GM18517 (cell line): ENCODE measurements at regions not wholly inside any gene's neighbourhood (a gene's known extent, or its start where the extent isn't known, plus 50 kb on each side); places are given as distances from the start of the nearest gene placed in this dataset.
A peak's percentile ranks its signal among the peaks of the same experiment; 100 is the strongest.

Experiments
- ATAC-seq: cut with Tn5 transposase; IDR thresholded peaks from one replicate; pipeline ENCODE4 v1.9.1; 2021; ENCODE audit warnings: mild to moderate bottlenecking, moderate library complexity; ENCODE audit not compliant: unreplicated experiment

GRCh38 chr6:164581563-164581962, 727.8 kb downstream of the C6orf118 start:
- ATAC-seq = no peak

- no peak for ATAC-seq
These were observed 730.4 kb downstream of the C6orf118 start for GRCh38 chr6:164579035-164579434.

- ATAC-seq = no peak
These were observed 730.8 kb downstream of the C6orf118 start for GRCh38 chr6:164578616-164579015.

GRCh38 chr6:164570801-164571200, 738.6 kb downstream of the C6orf118 start:
- ATAC-seq = no peak

- ATAC-seq = no peak
These were observed 739.9 kb downstream of the C6orf118 start for GRCh38 chr6:164569509-164569908.

- ATAC-seq = no peak
These were observed 745.5 kb downstream of the C6orf118 start for GRCh38 chr6:164563924-164564323.

- ATAC-seq = no peak
These were observed 747.7 kb downstream of the C6orf118 start for GRCh38 chr6:164561656-164562055.

- no peak for ATAC-seq
These were observed 754.5 kb downstream of the C6orf118 start for GRCh38 chr6:164554700-164555476.

- ATAC-seq = no peak
These were observed 755.2 kb downstream of the C6orf118 start for GRCh38 chr6:164554226-164554625.

- no peak for ATAC-seq
These were observed 757.7 kb downstream of the C6orf118 start for GRCh38 chr6:164551706-164552105.

GRCh38 chr6:164547076-164547475, 762.3 kb downstream of the C6orf118 start:
- ATAC-seq = no peak

- no peak for ATAC-seq
These were observed 763.1 kb downstream of the C6orf118 start for GRCh38 chr6:164546263-164546662.

- no peak for ATAC-seq
These were observed 775.2 kb downstream of the C6orf118 start for GRCh38 chr6:164534070-164534766.

GRCh38 chr6:164533045-164533362, 776.4 kb downstream of the C6orf118 start:
- ATAC-seq = no peak

- no peak for ATAC-seq
These were observed 777.0 kb downstream of the C6orf118 start for GRCh38 chr6:164532198-164533044.

GRCh38 chr6:164531736-164532135, 777.7 kb downstream of the C6orf118 start:
- no peak for ATAC-seq

- no peak for ATAC-seq
These were observed 780.9 kb downstream of the C6orf118 start for GRCh38 chr6:164528539-164528938.

- ATAC-seq = no peak
These were observed 786.2 kb downstream of the C6orf118 start for GRCh38 chr6:164523087-164523654.

- no peak for ATAC-seq
These were observed 788.5 kb downstream of the C6orf118 start for GRCh38 chr6:164520916-164521315.

GRCh38 chr6:164507206-164507940, 802.0 kb downstream of the C6orf118 start:
- peak; percentile 52 for ATAC-seq

GRCh38 chr6:164505425-164505824, 804.0 kb downstream of the C6orf118 start:
- ATAC-seq = no peak
